SK-N-SH (cell line): ENCODE measurements at regions not wholly inside any gene's neighbourhood (a gene's known extent, or its start where the extent isn't known, plus 50 kb on each side); places are given as distances from the start of the nearest gene placed in this dataset.

Experiments
- CTCF ChIP-seq: fragments of 200-600 bp; sonication (generic); IDR thresholded peaks from 2 replicates; pipeline ENCODE4 v1.6.1; 2017; ENCODE audit warnings: antibody characterized with exemption, mild to moderate bottlenecking, moderate library complexity
- EZH2phosphoT487 ChIP-seq: fragments of 200-600 bp; sonication (generic); IDR thresholded peaks from 2 replicates; pipeline ENCODE4 v1.6.1; 2017; ENCODE audit warnings: low read depth, mixed run types, mild to moderate bottlenecking, antibody characterized with exemption, moderate library complexity, borderline replicate concordance
- JUND ChIP-seq: IDR thresholded peaks from 2 replicates; pipeline ENCODE4 v1.4.0; 2012
- MAX ChIP-seq: IDR thresholded peaks from 2 replicates; pipeline ENCODE4 v1.4.0; 2012; ENCODE audit warnings: low read depth
- NFIC ChIP-seq: IDR thresholded peaks from 2 replicates; pipeline ENCODE4 v1.4.0; 2012; ENCODE audit warnings: borderline replicate concordance
- POLR2AphosphoS5 ChIP-seq: IDR thresholded peaks from 2 replicates; pipeline ENCODE4 v1.6.1; 2012; ENCODE audit warnings: low read depth, low read length
- RAD21 ChIP-seq: IDR thresholded peaks from 2 replicates; pipeline ENCODE4 v1.6.1; 2012; ENCODE audit warnings: mild to moderate bottlenecking, low read length
- SIN3A ChIP-seq: IDR thresholded peaks from 2 replicates; pipeline ENCODE4 v1.6.1; 2012; ENCODE audit warnings: low read depth, mild to moderate bottlenecking, low read length, moderate library complexity, borderline replicate concordance
- TCF12 ChIP-seq: IDR thresholded peaks from 2 replicates; pipeline ENCODE4 v1.4.0; 2012
- USF2 ChIP-seq: fragments of 150-350 bp; IDR thresholded peaks from 2 replicates; pipeline ENCODE4 v1.6.1; 2017; ENCODE audit warnings: antibody characterized with exemption, low read length, low read depth, borderline replicate concordance
- YY1 ChIP-seq: IDR thresholded peaks from 2 replicates; pipeline ENCODE4 v1.4.0; 2012; ENCODE audit warnings: low read depth, mild to moderate bottlenecking

- no peak for TF ChIP-seq CTCF
- TF ChIP-seq JUND = no peak
- TF ChIP-seq MAX = no peak
- no peak for TF ChIP-seq USF2
- no peak for TF ChIP-seq YY1
- TF ChIP-seq POLR2AphosphoS5 = no peak
- no peak for TF ChIP-seq EZH2phosphoT487
- TF ChIP-seq TCF12 = no peak
- TF ChIP-seq RAD21 = no peak
- TF ChIP-seq NFIC = no peak
- no peak for TF ChIP-seq SIN3A
These were observed 57.3 kb upstream of the TAF11L2 start for GRCh38 chr5:17440766-17441165.
